GM19468 (cell line): ENCODE measurements at regions not wholly inside any gene's neighbourhood (a gene's known extent, or its start where the extent isn't known, plus 50 kb on each side); places are given as distances from the start of the nearest gene placed in this dataset.

Experiments
- ATAC-seq: cut with Tn5 transposase; IDR thresholded peaks from one replicate; pipeline ENCODE4 v1.9.1; 2021; ENCODE audit warnings: mild to moderate bottlenecking, moderate library complexity, moderate number of reproducible peaks; ENCODE audit not compliant: unreplicated experiment; ENCODE audit errors: extremely low read depth

GRCh38 chr20:21832442-21833385, 127.2 kb downstream of the PAX1 start:
- no peak for ATAC-seq

DNA sequence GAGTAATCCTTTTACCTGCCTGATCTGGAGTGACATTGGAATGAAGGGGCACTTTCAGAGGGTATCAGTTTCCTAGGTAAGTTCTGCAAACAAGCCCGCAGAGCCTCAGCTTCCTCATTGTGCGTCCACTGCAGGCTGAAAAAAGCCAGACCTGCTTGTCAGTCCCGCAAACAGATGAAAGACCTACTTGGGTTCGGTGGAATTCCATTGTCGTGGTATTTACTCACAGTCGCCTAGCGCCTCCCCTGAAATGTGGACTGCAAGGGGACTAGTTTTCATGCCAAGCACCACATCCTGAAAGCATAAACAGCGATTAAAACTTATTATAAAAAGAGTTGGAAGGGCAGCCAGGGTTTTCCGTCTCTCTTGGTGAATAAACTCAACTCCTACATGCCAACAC, 121.5 kb downstream of the PAX1 start:
- no peak for ATAC-seq

DNA sequence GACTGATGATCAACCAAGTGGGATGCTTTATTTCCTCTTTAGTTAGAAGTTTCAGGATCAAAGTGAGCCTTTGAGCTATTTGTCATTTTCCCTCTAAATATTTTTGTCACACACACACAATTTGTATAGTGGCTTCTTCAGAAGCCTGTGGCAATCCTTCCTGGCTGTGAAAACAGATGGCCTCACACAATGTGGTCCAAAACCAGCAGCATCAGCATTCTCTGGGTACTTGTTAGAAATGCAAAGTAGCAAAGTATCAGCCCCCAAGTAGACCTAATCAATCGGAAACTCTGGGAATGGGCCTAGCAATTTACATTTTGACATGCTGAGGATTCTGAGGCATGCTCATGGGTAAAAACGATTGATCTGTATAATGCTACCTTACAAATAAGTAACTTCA, 115.9 kb downstream of the PAX1 start:
- no peak for ATAC-seq

DNA sequence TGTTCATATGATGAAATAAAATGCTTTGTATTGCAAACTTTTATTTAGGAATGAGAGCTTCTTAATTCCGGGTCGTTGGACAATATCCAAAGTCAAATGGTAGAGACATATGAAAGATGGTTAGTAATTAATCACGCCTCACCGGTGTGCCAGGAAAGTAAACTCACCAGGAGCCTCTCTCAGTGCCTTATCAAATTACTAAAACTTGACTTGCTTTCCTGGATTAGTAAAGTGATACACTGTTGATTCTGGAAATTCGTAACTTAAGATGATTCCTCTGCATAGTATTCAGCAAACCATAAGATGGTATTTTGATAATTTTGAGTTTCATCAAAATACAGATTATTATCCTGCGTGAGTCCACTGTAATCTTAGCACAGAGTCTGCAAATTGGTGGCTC, 115.2 kb downstream of the PAX1 start:
- ATAC-seq = no peak

- no peak for ATAC-seq
Measured at GRCh38 chr20:21820045-21820444, 114.6 kb downstream of the PAX1 start.

- no peak for ATAC-seq
Measured at GRCh38 chr20:21812379-21812778, 106.9 kb downstream of the PAX1 start.

DNA sequence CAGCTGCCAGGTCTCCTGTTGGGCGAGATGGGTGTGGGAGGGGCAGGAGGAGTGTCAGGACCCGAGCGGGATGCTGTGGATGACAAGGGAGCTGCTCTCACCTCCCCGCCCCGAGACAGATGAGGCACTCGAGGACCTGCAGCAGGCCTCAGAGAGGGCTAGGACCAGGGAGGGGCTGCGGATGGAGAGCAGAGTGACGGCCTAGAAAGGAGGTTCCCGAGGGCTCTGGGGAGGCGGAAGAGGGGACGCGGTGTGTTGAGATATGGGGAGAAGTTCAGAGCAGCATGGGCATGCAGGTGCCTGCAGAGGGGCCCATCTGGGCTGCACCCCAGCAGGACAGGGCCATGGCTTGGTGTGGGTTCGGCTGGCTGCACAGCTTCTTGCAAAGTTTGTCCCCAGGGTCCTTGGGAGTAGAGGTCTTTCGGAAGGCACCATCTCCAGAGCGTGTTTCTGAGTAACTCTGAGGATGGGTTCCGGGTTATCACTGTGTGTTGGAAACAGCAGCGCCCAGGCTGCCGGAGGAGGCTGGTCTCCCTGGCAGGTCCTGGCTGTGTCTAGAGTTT, 104.6 kb downstream of the PAX1 start:
- no peak for ATAC-seq

DNA sequence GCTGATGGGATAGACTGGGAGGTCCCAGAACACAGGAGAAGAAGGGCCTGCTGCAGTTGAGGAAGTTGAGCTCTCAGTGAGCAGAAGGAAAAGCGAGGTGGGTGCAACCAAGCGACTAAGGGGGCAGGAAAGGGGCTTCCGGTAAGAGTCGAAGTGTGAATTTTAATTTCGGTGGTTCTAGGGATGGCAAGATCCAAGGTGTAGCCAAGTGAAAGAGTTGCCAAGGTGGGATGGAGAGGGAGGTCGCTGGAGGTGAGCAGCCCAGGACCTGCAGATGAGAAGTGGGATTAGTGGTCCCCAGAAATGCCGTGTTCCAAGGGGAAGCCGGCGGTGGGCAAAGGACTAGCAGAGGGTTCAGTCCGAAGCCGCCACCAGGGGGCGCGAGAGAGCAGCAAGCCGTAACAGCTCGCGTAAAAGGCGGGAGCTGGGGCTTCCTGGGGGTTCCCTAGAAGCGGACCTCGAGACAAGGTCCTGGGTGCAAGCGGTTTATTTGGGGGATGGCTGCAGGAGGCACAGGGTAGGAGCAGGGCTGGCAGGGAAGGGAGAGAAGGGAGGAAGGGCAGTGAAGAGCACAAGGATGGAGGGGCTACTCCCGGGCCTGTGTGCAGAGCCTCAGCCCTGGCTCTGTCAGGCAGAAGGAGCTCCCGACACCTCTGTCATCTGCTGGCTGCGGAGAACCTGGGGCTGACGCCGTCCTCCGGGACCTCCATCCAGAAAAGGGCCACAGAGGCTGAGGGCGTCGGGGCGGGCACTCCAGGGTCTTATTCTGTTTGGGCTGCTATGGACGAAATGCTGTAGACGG, 103.6 kb downstream of the PAX1 start:
- peak; percentile 45 for ATAC-seq

GRCh38 chr20:21808139-21808538, 102.7 kb downstream of the PAX1 start:
- ATAC-seq = no peak

GRCh38 chr20:21804802-21805201, 99.3 kb downstream of the PAX1 start:
- no peak for ATAC-seq

GRCh38 chr20:21801193-21801592, 95.7 kb downstream of the PAX1 start:
- ATAC-seq = no peak

- no peak for ATAC-seq
Measured at GRCh38 chr20:21798384-21798783, 92.9 kb downstream of the PAX1 start.

DNA sequence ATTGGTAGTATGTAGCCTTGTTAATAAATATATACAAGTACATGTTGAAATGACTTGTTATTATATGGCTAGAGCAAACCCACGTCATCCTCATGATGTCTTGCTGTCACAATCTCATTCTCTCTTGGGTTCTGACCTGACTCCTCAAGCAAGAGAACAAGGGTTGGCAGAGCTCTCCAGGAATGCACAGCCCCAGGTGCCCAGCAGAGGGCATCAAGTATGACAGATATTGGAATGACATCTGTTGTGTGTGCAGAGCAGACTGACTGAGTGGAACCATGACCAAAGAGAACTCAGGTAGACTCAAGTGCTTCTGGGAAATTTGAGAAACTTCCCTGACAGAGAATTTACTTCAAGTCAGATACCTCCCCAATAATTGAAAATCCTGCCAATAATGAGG, 90.6 kb downstream of the PAX1 start:
- no peak for ATAC-seq

GRCh38 chr20:21788082-21788481, 82.6 kb downstream of the PAX1 start:
- no peak for ATAC-seq

- no peak for ATAC-seq
Measured at GRCh38 chr20:21781446-21782075, 76.1 kb downstream of the PAX1 start.

- no peak for ATAC-seq
Measured at GRCh38 chr20:21780528-21780927, 75.1 kb downstream of the PAX1 start.
